ENCODE measurements at regions not wholly inside any gene's neighbourhood (a gene's known extent, or its start where the extent isn't known, plus 50 kb on each side); places are given as distances from the start of the nearest gene placed in this dataset.
A peak's percentile ranks its signal among the peaks of the same experiment; 100 is the strongest.

GRCh38 chr6:2351090-2351489 is 105.7 kb upstream of the GMDS start:
- Histone ChIP-seq H3K36me3 (ENCODE audit: control insufficient read depth in 2 of 2, insufficient read depth in 1 of 2, low read length in 2 of 2) (no peaks in the 10 kb centered on the region), H3K4me3 (ENCODE audit: low read depth, low read length) (no peak overlapping the region), H3K4me1 (ENCODE audit: control insufficient read depth, insufficient read depth, low read length) (peaks cover 7% of the 10 kb centered on the region), H3K27ac (ENCODE audit: extremely low read depth, low read depth, low read length) (no peak overlapping the region), H3K9me3 (ENCODE audit: control insufficient read depth, insufficient read depth, low read depth, low read length) (no peaks in the 10 kb centered on the region)
- CTCF ChIA-PET = interaction anchor here (0.9 to 1.2 kb wide), 5 partner anchors 141 to 757 kb away, joined by 3 to 10 read pairs (median 5); no protein-coding TSS in a partner anchor
- POLR2A ChIA-PET = no interaction called here
- TF ChIP-seq SCRT2 (tag by site-specific recombination; IDR thresholded peaks at IDR 0.05) (peak; percentile 47), KLF9 (tag by site-specific recombination; IDR thresholded peaks at IDR 0.05; ENCODE audit: low read depth) (no peak)

DNA sequence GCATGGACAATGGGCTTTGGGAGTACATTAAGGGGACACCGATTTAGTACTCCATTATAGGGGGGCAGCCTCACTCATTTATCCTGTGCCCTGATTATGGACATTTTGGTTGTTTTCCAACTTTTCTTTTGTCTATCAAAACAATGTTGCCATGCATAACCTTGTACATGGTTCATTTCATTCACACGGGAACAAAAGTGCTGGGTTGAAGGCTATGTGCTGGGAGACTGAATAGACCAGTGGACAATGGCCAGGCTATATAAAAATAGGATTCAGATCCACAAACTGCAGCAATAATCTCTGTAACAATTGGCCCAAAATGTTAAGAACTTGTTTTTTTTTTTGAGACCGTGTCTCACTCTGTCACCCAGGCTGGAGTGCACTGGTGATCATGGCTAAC is 100.7 kb upstream of the GMDS start:
- Histone ChIP-seq H3K4me3 (ENCODE audit: low read depth, low read length) (no peak overlapping the region), H3K27ac (ENCODE audit: extremely low read depth, low read depth, low read length) (no peak overlapping the region), H3K4me1 (ENCODE audit: control insufficient read depth, insufficient read depth, low read length) (no peaks in the 10 kb centered on the region), H3K9me3 (ENCODE audit: control insufficient read depth, insufficient read depth, low read depth, low read length) (no peaks in the 10 kb centered on the region), H3K36me3 (ENCODE audit: control insufficient read depth in 2 of 2, insufficient read depth in 1 of 2, low read length in 2 of 2) (no peaks in the 10 kb centered on the region)
- TF ChIP-seq BCL11B (tag by site-specific recombination; IDR thresholded peaks at IDR 0.05; ENCODE audit: low read depth) (no peak), ZNF677 (tag by site-specific recombination; IDR thresholded peaks at IDR 0.05) (no peak), ZNF624 (tag by site-specific recombination; IDR thresholded peaks at IDR 0.05) (no peak), KLF10 (tag by site-specific recombination; IDR thresholded peaks at IDR 0.05) (no peak)
- ChIA-PET CTCF (no interaction called here), POLR2A (no interaction called here)

DNA sequence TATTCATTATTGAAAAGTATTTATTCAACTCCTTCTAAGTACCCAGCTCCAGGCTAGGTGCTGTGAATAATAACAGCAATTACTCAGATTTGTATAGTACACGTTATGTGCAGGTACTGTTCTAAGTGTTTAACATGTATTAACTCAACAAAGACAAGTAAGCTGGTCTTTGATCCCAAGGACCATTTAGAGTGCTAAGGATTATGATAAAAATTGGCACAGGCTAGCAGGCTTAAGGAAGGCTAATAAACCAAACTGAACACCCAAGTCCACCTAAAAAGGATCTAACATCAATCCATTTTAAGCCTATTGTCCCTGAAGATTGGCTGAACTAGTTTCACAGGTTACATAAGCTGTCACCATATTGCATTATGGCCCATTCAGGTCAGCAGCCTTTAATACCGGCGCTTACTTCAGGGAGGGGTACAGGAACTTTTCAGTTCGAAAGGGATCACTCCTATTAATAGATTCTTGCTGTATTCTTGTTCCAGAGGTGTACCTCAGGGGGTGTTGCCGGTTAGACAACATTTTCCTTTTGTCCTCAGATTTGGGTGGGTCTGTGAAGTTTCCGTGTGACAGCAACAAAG is 99.0 kb upstream of the GMDS start:
- CTCF ChIA-PET = interaction anchor here (0.7 to 1.4 kb wide), 3 partner anchors 9 to 284 kb away, joined by 3 to 7 read pairs (median 6); no protein-coding TSS in a partner anchor
- Histone ChIP-seq H3K4me1 (ENCODE audit: control insufficient read depth, insufficient read depth, low read length) (no peaks in the 10 kb centered on the region), H3K36me3 (ENCODE audit: control insufficient read depth in 2 of 2, insufficient read depth in 1 of 2, low read length in 2 of 2) (no peaks in the 10 kb centered on the region), H3K9me3 (ENCODE audit: control insufficient read depth, insufficient read depth, low read depth, low read length) (no peaks in the 10 kb centered on the region), H3K27ac (ENCODE audit: extremely low read depth, low read depth, low read length) (no peak overlapping the region), H3K4me3 (ENCODE audit: low read depth, low read length) (no peak overlapping the region)
- POLR2A ChIA-PET = no interaction called here
- TF ChIP-seq TRIM28 (IDR thresholded peaks at IDR 0.05; ENCODE audit: borderline replicate concordance, low read length) (no peak), MYNN (tag by site-specific recombination; IDR thresholded peaks at IDR 0.05; ENCODE audit: borderline replicate concordance) (no peak), ZNF626 (tag by site-specific recombination; IDR thresholded peaks at IDR 0.05) (no peak), ZNF621 (tag by site-specific recombination; IDR thresholded peaks at IDR 0.05) (no peak), ZNF184 (tag by site-specific recombination; IDR thresholded peaks at IDR 0.05) (no peak), ZNF48 (tag by site-specific recombination; IDR thresholded peaks at IDR 0.05) (no peak), ELK4 (IDR thresholded peaks at IDR 0.05; ENCODE audit: borderline replicate concordance, low read depth, low read length) (no peak), ZEB2 (tag by site-specific recombination; IDR thresholded peaks at IDR 0.05) (no peak), KLF16 (tag by site-specific recombination; IDR thresholded peaks at IDR 0.05) (no peak), INSM2 (tag by site-specific recombination; IDR thresholded peaks at IDR 0.05) (no peak), ZNF416 (tag by site-specific recombination; IDR thresholded peaks at IDR 0.05) (no peak), ZNF169 (tag by site-specific recombination; IDR thresholded peaks at IDR 0.05) (no peak)
- TF ChIP-seq, protein P1, sequence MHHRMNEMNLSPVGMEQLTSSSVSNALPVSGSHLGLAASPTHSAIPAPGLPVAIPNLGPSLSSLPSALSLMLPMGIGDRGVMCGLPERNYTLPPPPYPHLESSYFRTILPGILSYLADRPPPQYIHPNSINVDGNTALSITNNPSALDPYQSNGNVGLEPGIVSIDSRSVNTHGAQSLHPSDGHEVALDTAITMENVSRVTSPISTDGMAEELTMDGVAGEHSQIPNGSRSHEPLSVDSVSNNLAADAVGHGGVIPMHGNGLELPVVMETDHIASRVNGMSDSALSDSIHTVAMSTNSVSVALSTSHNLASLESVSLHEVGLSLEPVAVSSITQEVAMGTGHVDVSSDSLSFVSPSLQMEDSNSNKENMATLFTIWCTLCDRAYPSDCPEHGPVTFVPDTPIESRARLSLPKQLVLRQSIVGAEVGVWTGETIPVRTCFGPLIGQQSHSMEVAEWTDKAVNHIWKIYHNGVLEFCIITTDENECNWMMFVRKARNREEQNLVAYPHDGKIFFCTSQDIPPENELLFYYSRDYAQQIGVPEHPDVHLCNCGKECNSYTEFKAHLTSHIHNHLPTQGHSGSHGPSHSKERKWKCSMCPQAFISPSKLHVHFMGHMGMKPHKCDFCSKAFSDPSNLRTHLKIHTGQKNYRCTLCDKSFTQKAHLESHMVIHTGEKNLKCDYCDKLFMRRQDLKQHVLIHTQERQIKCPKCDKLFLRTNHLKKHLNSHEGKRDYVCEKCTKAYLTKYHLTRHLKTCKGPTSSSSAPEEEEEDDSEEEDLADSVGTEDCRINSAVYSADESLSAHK (tag by site-specific recombination; IDR thresholded peaks at IDR 0.05) = no peak
- TF ChIP-seq, protein P2, sequence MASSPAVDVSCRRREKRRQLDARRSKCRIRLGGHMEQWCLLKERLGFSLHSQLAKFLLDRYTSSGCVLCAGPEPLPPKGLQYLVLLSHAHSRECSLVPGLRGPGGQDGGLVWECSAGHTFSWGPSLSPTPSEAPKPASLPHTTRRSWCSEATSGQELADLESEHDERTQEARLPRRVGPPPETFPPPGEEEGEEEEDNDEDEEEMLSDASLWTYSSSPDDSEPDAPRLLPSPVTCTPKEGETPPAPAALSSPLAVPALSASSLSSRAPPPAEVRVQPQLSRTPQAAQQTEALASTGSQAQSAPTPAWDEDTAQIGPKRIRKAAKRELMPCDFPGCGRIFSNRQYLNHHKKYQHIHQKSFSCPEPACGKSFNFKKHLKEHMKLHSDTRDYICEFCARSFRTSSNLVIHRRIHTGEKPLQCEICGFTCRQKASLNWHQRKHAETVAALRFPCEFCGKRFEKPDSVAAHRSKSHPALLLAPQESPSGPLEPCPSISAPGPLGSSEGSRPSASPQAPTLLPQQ (tag by site-specific recombination; IDR thresholded peaks at IDR 0.05) = no peak
